ENCODE measurements at regions not wholly inside any gene's neighbourhood (a gene's known extent, or its start where the extent isn't known, plus 50 kb on each side); places are given as distances from the start of the nearest gene placed in this dataset.

DNA sequence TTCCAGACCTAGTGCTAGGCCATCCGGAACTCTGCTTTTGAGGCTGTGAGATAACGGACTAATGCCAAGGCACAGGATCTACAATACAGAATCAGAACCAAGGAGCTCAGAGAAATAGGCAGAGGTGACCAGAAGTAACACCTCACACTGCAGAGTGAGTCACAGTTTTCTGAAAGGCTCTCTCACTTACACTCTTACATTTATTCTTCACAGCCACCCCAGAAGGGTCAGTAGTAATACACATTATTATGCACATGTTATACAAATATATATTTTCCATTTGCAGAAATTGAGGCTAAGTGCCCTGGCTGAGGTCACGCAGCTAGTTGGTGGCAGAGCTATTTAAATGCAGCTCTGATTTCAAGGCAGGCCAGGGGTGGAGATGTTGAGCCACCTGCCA lies 542.5 kb downstream of the OMA1 start:
- Histone ChIP-seq H3K27me3 (no peaks in the 10 kb centered on the region), H3K9me3 (no peaks in the 10 kb centered on the region), H3K27ac (no peak overlapping the region), H3K4me1 (no peaks in the 10 kb centered on the region), H3K36me3 (no peaks in the 10 kb centered on the region), H3K4me3 (no peak overlapping the region)
- no peak for DNase-seq
- TF ChIP-seq, protein P1, sequence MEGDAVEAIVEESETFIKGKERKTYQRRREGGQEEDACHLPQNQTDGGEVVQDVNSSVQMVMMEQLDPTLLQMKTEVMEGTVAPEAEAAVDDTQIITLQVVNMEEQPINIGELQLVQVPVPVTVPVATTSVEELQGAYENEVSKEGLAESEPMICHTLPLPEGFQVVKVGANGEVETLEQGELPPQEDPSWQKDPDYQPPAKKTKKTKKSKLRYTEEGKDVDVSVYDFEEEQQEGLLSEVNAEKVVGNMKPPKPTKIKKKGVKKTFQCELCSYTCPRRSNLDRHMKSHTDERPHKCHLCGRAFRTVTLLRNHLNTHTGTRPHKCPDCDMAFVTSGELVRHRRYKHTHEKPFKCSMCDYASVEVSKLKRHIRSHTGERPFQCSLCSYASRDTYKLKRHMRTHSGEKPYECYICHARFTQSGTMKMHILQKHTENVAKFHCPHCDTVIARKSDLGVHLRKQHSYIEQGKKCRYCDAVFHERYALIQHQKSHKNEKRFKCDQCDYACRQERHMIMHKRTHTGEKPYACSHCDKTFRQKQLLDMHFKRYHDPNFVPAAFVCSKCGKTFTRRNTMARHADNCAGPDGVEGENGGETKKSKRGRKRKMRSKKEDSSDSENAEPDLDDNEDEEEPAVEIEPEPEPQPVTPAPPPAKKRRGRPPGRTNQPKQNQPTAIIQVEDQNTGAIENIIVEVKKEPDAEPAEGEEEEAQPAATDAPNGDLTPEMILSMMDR (IDR thresholded peaks at IDR 0.05) = no peak
- TF ChIP-seq POLR2A (IDR thresholded peaks at IDR 0.05) = no peak

DNA sequence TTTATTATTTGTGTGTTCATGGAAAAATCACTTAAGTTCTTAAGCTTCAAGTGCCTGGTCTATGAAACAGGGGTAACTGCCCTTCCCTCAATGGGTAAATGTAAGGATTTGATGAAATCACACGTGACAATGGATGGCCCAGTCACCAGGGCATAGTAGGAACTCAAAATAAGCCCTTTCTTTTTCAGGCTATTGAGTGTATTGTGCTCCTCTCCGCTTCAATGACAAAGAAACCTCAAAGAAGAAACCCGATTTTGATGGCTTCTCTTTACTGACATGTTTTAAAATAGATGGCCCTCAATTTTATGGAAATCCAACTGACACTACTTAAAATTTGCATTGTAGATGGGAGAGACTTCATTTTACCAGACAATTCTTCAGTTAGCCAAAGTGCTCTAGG lies 543.5 kb downstream of the OMA1 start:
- H3K4me3 ChIP-seq = no peak overlapping the region
- H3K9me3 ChIP-seq = no peaks in the 10 kb centered on the region
- H3K27me3 ChIP-seq = no peaks in the 10 kb centered on the region
- TF ChIP-seq POLR2A (IDR thresholded peaks at IDR 0.05) = no peak
- TF ChIP-seq, protein P1 (IDR thresholded peaks at IDR 0.05) = no peak
- no peak for DNase-seq
- H3K4me1 ChIP-seq = no peaks in the 10 kb centered on the region
- no peaks in the 10 kb centered on the region for H3K36me3 ChIP-seq
- no peak overlapping the region for H3K27ac ChIP-seq

- H3K9me3 ChIP-seq = no peaks in the 10 kb centered on the region
- no peaks in the 10 kb centered on the region for H3K27me3 ChIP-seq
- TF ChIP-seq POLR2A (IDR thresholded peaks at IDR 0.05) = no peak
- TF ChIP-seq, protein P1 (IDR thresholded peaks at IDR 0.05) = no peak
- no peaks in the 10 kb centered on the region for H3K4me1 ChIP-seq
- H3K27ac ChIP-seq = no peak overlapping the region
- H3K36me3 ChIP-seq = no peaks in the 10 kb centered on the region
- H3K4me3 ChIP-seq = no peak overlapping the region
- no peak for DNase-seq
Measured at GRCh38 chr1:58000821-58001220, 545.7 kb downstream of the OMA1 start.

DNA sequence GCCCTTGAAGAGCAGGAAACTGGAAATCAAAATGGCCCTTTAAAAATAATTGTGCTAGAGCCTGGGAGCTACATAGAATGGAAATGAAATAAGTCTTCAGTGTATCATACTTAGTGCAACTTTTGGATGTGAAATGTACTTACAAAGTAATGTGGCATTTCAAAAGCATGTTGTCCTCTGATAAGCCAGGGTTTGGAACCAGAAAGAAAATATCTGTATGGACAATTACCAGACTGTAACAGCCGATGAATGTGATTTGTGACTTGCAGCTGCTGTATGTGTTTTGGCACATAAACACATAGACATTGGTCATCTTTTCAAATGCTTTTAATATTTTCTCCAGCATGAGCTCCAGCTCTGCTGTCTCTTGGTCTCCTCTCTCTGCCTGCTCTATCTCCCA lies 546.4 kb downstream of the OMA1 start:
- H3K27me3 ChIP-seq = no peaks in the 10 kb centered on the region
- TF ChIP-seq, protein P1 (IDR thresholded peaks at IDR 0.05) = no peak
- TF ChIP-seq POLR2A (IDR thresholded peaks at IDR 0.05) = no peak
- DNase-seq = no peak
- no peaks in the 10 kb centered on the region for H3K4me1 ChIP-seq
- H3K27ac ChIP-seq = no peak overlapping the region
- H3K4me3 ChIP-seq = no peak overlapping the region
- no peaks in the 10 kb centered on the region for H3K36me3 ChIP-seq
- no peaks in the 10 kb centered on the region for H3K9me3 ChIP-seq

DNA sequence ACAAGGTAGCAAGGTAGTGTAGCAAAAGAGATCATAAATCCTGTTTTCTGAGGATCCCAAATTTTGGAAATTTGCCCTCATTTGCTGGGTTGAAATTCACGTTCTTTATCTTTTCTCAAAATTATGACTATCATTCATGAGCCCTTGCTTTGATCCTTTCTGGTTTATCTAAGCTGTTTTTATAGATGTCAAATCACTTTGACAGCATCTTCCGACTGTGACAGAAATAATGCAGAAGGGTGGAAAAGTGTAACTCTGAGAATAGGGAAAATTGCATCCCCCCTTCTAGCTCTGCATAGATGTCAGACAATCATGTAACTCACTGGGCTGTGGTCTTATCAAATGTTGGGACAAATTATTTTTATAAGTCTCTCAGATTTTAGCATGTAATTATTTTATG lies 550.1 kb downstream of the OMA1 start:
- DNase-seq = no peak
- TF ChIP-seq, protein P1 (IDR thresholded peaks at IDR 0.05) = no peak
- no peak for TF ChIP-seq POLR2A (IDR thresholded peaks at IDR 0.05)
- no peak overlapping the region for H3K4me3 ChIP-seq

GRCh38 chr1:57991289-57991688 lies 555.2 kb downstream of the OMA1 start:
- no peak for DNase-seq
- H3K4me3 ChIP-seq = no peak overlapping the region
- TF ChIP-seq, protein P1 (IDR thresholded peaks at IDR 0.05) = no peak
- TF ChIP-seq POLR2A (IDR thresholded peaks at IDR 0.05) = no peak
- H3K4me1 ChIP-seq = no peaks in the 10 kb centered on the region
- H3K9me3 ChIP-seq = no peaks in the 10 kb centered on the region
- no peaks in the 10 kb centered on the region for H3K36me3 ChIP-seq
- H3K27me3 ChIP-seq = no peaks in the 10 kb centered on the region
- H3K27ac ChIP-seq = no peak overlapping the region

More for the DNA sequence above, 550.1 kb downstream of the OMA1 start:
- H3K27ac ChIP-seq = no peak overlapping the region
- no peaks in the 10 kb centered on the region for H3K9me3 ChIP-seq
- no peaks in the 10 kb centered on the region for H3K4me1 ChIP-seq
- no peaks in the 10 kb centered on the region for H3K27me3 ChIP-seq
- no peaks in the 10 kb centered on the region for H3K36me3 ChIP-seq

Measured in Peyer's patch (tissue), 4 donors.